Effector memory CD8-positive, alpha-beta T cell (primary cell): ENCODE measurements at regions not wholly inside any gene's neighbourhood (a gene's known extent, or its start where the extent isn't known, plus 50 kb on each side); places are given as distances from the start of the nearest gene placed in this dataset.

Experiments
- ATAC-seq: fragments of 150-1000 bp; cut with Tn5 transposase; replicated peaks from 2 replicates; pipeline ENCODE4 v1.10.0; 2021; ENCODE audit warnings: mild to moderate bottlenecking, moderate library complexity
- DNase-seq, 3 experiments: peaks; one replicate each; pipeline ENCODE4 v3.0.0; 2021
- H3K27ac Mint-ChIP-seq, 2 donors: one replicate each; pipeline ENCODE4 v1.8.0; 2022; ENCODE audit warnings: mild to moderate bottlenecking in 2 of 2, mixed read lengths in 2 of 2, moderate library complexity in 2 of 2
- H3K27me3 Mint-ChIP-seq, 2 donors: one replicate each; pipeline ENCODE4 v1.8.0; 2022; ENCODE audit warnings: mixed read lengths in 2 of 2
- H3K36me3 Mint-ChIP-seq: one replicate; pipeline ENCODE4 v1.8.0; 2022; ENCODE audit warnings: mild to moderate bottlenecking, moderate library complexity, mixed read lengths; ENCODE audit not compliant: insufficient read depth
- H3K4me1 Mint-ChIP-seq, 2 donors: one replicate each; pipeline ENCODE4 v1.8.0; 2022; ENCODE audit warnings: low read depth in 2 of 2, mixed read lengths in 2 of 2
- H3K4me3 Mint-ChIP-seq, 2 donors: one replicate each; pipeline ENCODE4 v1.8.0; 2022; ENCODE audit warnings: mild to moderate bottlenecking in 2 of 2, mixed read lengths in 2 of 2, moderate library complexity in 2 of 2
- H3K9me3 Mint-ChIP-seq, 2 donors: one replicate each; pipeline ENCODE4 v1.8.0; 2022; ENCODE audit warnings: mixed read lengths in 2 of 2

DNA sequence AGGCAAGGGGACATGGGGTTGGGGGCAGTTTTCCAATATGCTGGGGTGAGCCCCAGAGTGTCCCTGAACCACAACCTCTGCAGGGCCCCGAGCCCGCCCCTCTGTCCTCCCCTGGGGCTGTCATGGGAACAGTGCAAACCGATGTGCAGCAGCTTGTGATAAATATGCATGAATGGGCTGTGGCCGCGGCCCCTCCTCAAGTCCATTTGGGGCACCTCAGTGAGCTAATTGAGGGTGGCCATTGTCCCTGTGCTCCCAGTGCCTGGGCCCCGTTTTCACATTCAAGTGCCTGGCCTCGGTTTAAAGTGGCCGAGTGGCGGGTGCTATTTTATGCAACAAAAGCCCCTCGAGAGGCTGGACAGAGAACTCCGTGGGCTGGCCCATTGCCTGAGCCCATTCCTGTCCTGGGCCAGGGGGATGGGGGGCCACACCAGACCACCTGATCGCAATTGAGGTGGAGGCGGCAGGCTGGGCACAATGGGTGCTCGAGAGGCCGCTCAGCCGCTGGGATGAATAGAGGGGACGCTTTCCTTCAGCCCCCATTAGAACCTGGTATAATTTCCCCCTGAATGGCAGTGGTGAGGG is 193.7 kb downstream of the FOXD2 start:
- Mint-ChIP-seq H3K27me3 (peaks cover 56 to 76% of the 10 kb centered on the region in 2 donors), H3K4me1 (peaks cover 0 to 2% of the 10 kb centered on the region in 2 donors), H3K36me3 (peaks cover 4% of the 10 kb centered on the region), H3K27ac (no peak overlapping the region), H3K4me3 (no peak overlapping the region), H3K9me3 (no peaks in the 10 kb centered on the region)
- no peak for ATAC-seq
- no peak for DNase-seq

GRCh38 chr1:47635111-47635510 is 197.3 kb downstream of the FOXD2 start:
- Mint-ChIP-seq H3K27ac (no peak overlapping the region), H3K27me3 (peaks cover 53 to 85% of the 10 kb centered on the region in 2 donors), H3K9me3 (no peaks in the 10 kb centered on the region), H3K36me3 (no peaks in the 10 kb centered on the region), H3K4me1 (peaks cover 0 to 2% of the 10 kb centered on the region in 2 donors), H3K4me3 (no peak overlapping the region)
- DNase-seq (no peak), ATAC-seq (no peak)

DNA sequence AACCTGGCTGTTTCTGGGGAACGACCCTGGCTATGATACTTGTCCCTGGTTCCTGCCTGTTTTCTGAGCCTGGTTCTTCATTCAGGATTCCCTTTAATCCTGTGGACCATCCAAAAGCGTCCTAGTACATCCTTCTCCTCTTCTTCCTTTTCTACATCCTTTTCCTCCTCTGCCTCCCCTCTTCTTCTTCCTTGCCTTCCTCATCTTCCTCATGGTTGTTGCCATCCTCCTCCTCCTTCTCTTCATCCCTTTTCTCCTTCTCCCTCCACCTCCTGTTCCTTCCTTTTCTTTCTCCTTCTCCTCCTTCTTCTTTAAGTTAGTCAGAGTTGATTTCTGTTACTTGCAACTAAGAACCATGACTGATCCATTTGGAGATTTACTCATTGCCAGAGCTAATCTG is 197.8 kb downstream of the FOXD2 start:
- ATAC-seq (no peak), DNase-seq (no peak)
- peaks cover 0 to 2% of the 10 kb centered on the region in 2 donors for H3K4me1 Mint-ChIP-seq
- no peaks in the 10 kb centered on the region for H3K36me3 Mint-ChIP-seq
- H3K9me3 Mint-ChIP-seq: no peaks in the 10 kb centered on the region
- H3K27me3 Mint-ChIP-seq: peaks cover 50 to 85% of the 10 kb centered on the region in 2 donors
- H3K27ac Mint-ChIP-seq: no peak overlapping the region
- no peak overlapping the region for H3K4me3 Mint-ChIP-seq

GRCh38 chr1:47637111-47637685 is 199.4 kb downstream of the FOXD2 start:
- peaks cover 0 to 1% of the 10 kb centered on the region in 2 donors for H3K4me1 Mint-ChIP-seq
- H3K27me3 Mint-ChIP-seq: peaks cover 56 to 85% of the 10 kb centered on the region in 2 donors
- no peaks in the 10 kb centered on the region for H3K9me3 Mint-ChIP-seq
- H3K36me3 Mint-ChIP-seq: no peaks in the 10 kb centered on the region
- no peak overlapping the region for H3K27ac Mint-ChIP-seq
- no peak overlapping the region for H3K4me3 Mint-ChIP-seq
- DNase-seq: no peak
- ATAC-seq: no peak

DNA sequence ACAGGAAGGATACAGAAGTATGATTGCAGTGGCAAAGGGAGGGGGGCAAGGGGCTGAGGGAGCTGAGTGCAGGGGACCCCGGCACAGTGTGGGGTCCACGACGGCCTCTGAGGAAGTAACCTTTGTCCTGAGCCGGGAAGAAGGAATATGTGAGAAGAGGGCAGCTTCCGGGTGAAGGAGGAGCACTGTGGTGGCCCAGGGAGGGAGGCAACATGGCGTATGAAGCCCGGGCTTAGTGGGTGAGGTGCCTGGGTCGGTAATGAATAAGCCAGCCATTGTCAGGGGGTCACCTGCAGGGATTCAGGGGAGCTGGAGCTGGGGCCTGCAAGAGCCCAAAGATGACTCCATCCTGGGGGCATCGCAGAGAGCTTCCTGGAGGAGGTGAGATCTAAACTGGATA is 200.4 kb downstream of the FOXD2 start:
- Mint-ChIP-seq H3K4me3 (no peak overlapping the region), H3K27ac (no peak overlapping the region), H3K27me3 (peaks cover 57 to 88% of the 10 kb centered on the region in 2 donors), H3K4me1 (no peaks in the 10 kb centered on the region), H3K9me3 (no peaks in the 10 kb centered on the region), H3K36me3 (no peaks in the 10 kb centered on the region)
- no peak for ATAC-seq
- DNase-seq: no peak

DNA sequence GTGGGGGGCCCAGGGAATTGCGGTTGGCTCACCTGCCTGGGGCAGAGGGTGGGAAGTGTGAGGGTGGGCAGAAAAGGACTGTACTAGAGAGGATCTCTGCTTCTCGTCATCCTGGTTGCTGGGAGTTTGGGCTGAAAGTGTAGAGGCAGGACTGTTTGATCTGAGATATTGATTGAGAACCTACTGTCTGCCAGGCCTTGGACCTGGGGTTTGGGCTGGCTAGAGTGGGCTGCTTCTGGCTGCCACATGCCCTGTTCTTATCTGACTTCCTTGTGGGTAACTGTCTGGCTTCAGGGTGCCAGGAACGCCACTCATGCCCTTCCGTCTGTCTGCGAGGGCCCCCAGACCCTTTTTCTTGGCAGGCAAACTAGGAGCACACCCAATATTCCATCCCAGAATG is 200.9 kb downstream of the FOXD2 start:
- no peaks in the 10 kb centered on the region for H3K9me3 Mint-ChIP-seq
- DNase-seq (no peak), ATAC-seq (no peak)
- H3K27ac Mint-ChIP-seq: no peak overlapping the region
- no peak overlapping the region for H3K4me3 Mint-ChIP-seq
- H3K27me3 Mint-ChIP-seq: peaks cover 52 to 84% of the 10 kb centered on the region in 2 donors
- H3K36me3 Mint-ChIP-seq: no peaks in the 10 kb centered on the region
- no peaks in the 10 kb centered on the region for H3K4me1 Mint-ChIP-seq

DNA sequence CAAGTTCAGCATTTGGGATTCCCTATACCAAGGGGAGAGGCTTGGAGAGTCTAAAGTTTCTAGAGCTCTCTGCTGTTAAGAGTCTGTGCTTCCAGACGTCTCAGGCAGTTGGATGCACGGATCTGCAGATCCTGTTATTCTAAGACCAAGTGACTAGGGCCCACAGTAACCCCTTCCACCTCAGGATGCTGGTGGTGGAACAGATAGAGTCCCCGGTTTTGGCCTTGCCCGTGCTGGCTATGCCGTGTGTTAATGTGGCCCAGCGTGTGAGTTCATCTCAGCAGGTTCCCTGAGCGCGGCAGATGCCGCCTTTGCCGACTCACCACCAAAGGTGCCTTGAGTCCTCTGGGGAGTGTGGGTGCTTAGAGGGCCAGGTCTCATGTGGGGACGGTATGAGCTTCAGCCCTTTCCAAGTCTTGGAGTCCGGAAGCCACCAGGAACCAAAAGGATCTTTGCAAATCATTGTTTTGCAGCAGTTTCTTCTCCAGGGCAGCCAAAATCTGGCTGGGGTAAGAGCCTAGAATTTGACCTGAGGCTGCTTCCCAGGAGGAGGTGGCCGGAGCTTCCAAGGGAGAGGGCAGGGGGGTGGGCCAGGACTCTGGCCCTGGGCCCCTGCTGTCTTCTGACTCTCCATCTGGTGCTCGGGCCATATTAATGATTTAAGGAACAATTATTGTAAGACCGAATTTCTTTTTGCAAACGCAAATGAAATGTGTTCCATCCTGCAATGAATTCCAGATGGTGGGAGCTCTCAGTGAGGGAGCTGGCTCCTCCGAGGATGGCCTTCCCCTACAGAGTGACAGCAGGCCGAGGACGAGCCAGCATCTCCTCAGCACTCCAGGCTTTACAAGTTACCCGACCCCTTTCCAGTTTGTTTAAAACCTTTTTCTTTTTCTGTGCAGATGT is 205.7 kb downstream of the FOXD2 start:
- H3K27me3 Mint-ChIP-seq: peaks cover 42 to 82% of the 10 kb centered on the region in 2 donors

GRCh38 chr1:47644212-47644573 is 206.3 kb downstream of the FOXD2 start:
- DNase-seq (no peak), ATAC-seq (no peak)
- Mint-ChIP-seq H3K9me3 (no peaks in the 10 kb centered on the region), H3K4me3 (no peak overlapping the region), H3K4me1 (no peaks in the 10 kb centered on the region), H3K27me3 (peaks cover 41 to 86% of the 10 kb centered on the region in 2 donors), H3K36me3 (no peaks in the 10 kb centered on the region), H3K27ac (no peak overlapping the region)

More for the DNA sequence above, 205.7 kb downstream of the FOXD2 start:
- H3K4me1 Mint-ChIP-seq: no peaks in the 10 kb centered on the region
- no peak overlapping the region for H3K4me3 Mint-ChIP-seq
- H3K27ac Mint-ChIP-seq: no peak overlapping the region
- DNase-seq: no peak
- ATAC-seq: no peak
- H3K36me3 Mint-ChIP-seq: no peaks in the 10 kb centered on the region
- no peaks in the 10 kb centered on the region for H3K9me3 Mint-ChIP-seq

GRCh38 chr1:47645151-47645550 is 207.3 kb downstream of the FOXD2 start:
- peaks cover 31 to 77% of the 10 kb centered on the region in 2 donors for H3K27me3 Mint-ChIP-seq
- H3K27ac Mint-ChIP-seq: no peak overlapping the region
- ATAC-seq (no peak), DNase-seq (no peak)
- H3K36me3 Mint-ChIP-seq: no peaks in the 10 kb centered on the region
- H3K4me3 Mint-ChIP-seq: no peak overlapping the region
- no peaks in the 10 kb centered on the region for H3K9me3 Mint-ChIP-seq
- no peaks in the 10 kb centered on the region for H3K4me1 Mint-ChIP-seq

GRCh38 chr1:47646676-47647075 is 208.8 kb downstream of the FOXD2 start:
- Mint-ChIP-seq H3K27me3 (peaks cover 19 to 78% of the 10 kb centered on the region in 2 donors), H3K36me3 (no peaks in the 10 kb centered on the region), H3K4me3 (no peak overlapping the region), H3K4me1 (no peaks in the 10 kb centered on the region), H3K9me3 (no peaks in the 10 kb centered on the region), H3K27ac (no peak overlapping the region)
- ATAC-seq (no peak), DNase-seq (no peak)

- no peaks in the 10 kb centered on the region for H3K9me3 Mint-ChIP-seq
- ATAC-seq (no peak), DNase-seq (no peak)
- H3K4me3 Mint-ChIP-seq: no peak overlapping the region
- no peaks in the 10 kb centered on the region for H3K36me3 Mint-ChIP-seq
- no peak overlapping the region for H3K27ac Mint-ChIP-seq
- peaks cover 16 to 76% of the 10 kb centered on the region in 2 donors for H3K27me3 Mint-ChIP-seq
- H3K4me1 Mint-ChIP-seq: no peaks in the 10 kb centered on the region
Observed at GRCh38 chr1:47647327-47647845, 209.5 kb downstream of the FOXD2 start.

DNA sequence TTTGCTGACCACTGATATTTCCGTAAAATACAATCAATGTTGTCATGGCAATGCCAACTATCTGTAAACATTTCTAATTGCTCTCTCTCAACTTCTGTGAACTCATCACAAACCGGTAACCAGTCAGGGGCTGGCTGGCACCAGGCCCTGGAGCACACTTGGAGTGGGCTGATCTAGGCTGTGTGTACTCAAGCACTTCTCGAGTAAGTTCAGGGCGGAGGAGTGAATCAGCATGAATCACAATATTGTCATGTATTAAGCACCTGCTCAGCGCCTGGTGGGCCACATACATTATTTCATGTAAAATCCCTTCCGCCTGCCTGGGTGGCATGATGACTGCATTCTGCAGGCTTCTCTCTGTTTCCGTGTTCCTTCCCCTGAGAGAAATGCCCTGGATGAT is 212.4 kb downstream of the FOXD2 start:
- no peaks in the 10 kb centered on the region for H3K36me3 Mint-ChIP-seq
- H3K4me1 Mint-ChIP-seq: no peaks in the 10 kb centered on the region
- no peak overlapping the region for H3K4me3 Mint-ChIP-seq
- ATAC-seq (no peak), DNase-seq (no peak)
- peaks cover 18 to 86% of the 10 kb centered on the region in 2 donors for H3K27me3 Mint-ChIP-seq
- H3K27ac Mint-ChIP-seq: no peak overlapping the region
- no peaks in the 10 kb centered on the region for H3K9me3 Mint-ChIP-seq

DNA sequence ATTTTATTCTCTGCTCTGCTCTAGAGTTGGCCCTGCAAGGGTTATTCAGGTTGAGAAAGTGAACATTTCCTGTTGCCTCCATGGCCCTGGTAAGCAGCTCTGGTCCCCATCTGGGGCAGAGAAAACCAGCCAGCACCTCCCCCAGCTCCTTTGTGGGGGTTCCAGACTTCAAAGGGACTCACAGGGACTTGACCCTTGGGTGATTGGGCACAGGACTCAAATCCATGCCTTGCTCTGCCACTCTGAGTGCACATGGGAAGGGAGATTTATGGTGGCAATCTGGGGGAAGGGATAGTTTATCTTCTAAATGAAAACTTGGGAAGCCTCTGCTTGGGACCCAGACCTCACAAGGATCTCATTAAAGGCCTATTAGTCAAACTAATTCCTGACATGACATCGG is 212.8 kb downstream of the FOXD2 start:
- Mint-ChIP-seq H3K36me3 (no peaks in the 10 kb centered on the region), H3K27me3 (peaks cover 22 to 86% of the 10 kb centered on the region in 2 donors), H3K27ac (no peak overlapping the region), H3K4me3 (no peak overlapping the region), H3K9me3 (no peaks in the 10 kb centered on the region), H3K4me1 (no peaks in the 10 kb centered on the region)
- ATAC-seq: no peak
- DNase-seq: no peak
